Left ventricle myocardium inferior (tissue), 1 donor: ENCODE measurements at regions not wholly inside any gene's neighbourhood (a gene's known extent, or its start where the extent isn't known, plus 50 kb on each side); places are given as distances from the start of the nearest gene placed in this dataset.

Source experiments
- DNase-seq: peaks from one replicate; pipeline ENCODE4 v3.0.0-alpha.2; 2020
- H3K27ac ChIP-seq: fragments of 200-600 bp; replicated peaks from 2 replicates; pipeline ENCODE4 v1.8.0; 2021
- H3K27me3 ChIP-seq: fragments of 200-600 bp; 2 replicates; pipeline ENCODE4 v1.8.0; 2021; ENCODE audit warnings: low read depth
- H3K36me3 ChIP-seq: fragments of 200-600 bp; 2 replicates; pipeline ENCODE4 v1.8.0; 2021
- H3K4me1 ChIP-seq: fragments of 200-600 bp; 2 replicates; pipeline ENCODE4 v1.8.0; 2021
- H3K4me3 ChIP-seq: fragments of 200-600 bp; 2 replicates; pipeline ENCODE4 v1.8.0; 2021; ENCODE audit warnings: mild to moderate bottlenecking, moderate library complexity
- H3K9me3 ChIP-seq: fragments of 200-600 bp; replicated peaks from 2 replicates; pipeline ENCODE4 v1.8.0; 2021
- CTCF ChIP-seq: fragments of 200-600 bp; IDR thresholded peaks from 2 replicates; pipeline ENCODE4 v1.8.0; 2021; ENCODE audit warnings: antibody characterized with exemption, mild to moderate bottlenecking, borderline replicate concordance
- intact Hi-C: fragments of 100-400 bp; cut with micrococcal nuclease; formaldehyde crosslinking; loops from one replicate; pipeline ENCODE4 v1.11.0; 2022
- donor health status: DM: no; HTN: yes; CAD: no; lungs with severe emphysema.

DNA sequence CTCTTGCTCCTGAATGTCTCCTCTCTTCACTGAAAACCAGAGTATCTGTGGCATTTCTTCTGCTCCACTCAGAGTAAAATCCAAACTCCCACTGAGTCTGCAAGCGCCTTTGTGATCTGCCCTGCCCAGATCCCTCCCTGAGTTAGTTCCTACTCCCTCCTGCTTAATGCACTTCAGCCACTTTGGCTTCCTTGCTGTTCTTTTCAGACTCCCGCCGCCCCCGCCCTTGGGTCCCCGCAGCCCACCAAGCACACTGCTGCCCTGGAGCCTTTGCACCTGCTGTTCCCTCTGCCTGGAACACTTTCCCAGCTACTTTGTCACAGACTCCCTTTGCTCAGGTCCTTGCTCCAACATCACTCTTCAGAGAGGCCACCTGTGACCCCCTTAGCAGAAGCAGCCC, 127.2 kb upstream of the SLC25A48 start:
- Histone ChIP-seq H3K9me3 (no peaks in the 10 kb centered on the region), H3K4me1 (no peaks in the 10 kb centered on the region), H3K27me3 (peaks cover 8% of the 10 kb centered on the region), H3K36me3 (no peaks in the 10 kb centered on the region), H3K27ac (no peak overlapping the region), H3K4me3 (no peak overlapping the region)
- no peak for TF ChIP-seq CTCF
- no peak for DNase-seq
- intact Hi-C loops = no loop called here

GRCh38 chr5:135706893-135707292, 127.6 kb upstream of the SLC25A48 start:
- Histone ChIP-seq H3K27ac (no peak overlapping the region), H3K4me1 (no peaks in the 10 kb centered on the region), H3K36me3 (no peaks in the 10 kb centered on the region), H3K4me3 (no peak overlapping the region), H3K9me3 (no peaks in the 10 kb centered on the region), H3K27me3 (peaks cover 7% of the 10 kb centered on the region)
- intact Hi-C loops = no loop called here
- TF ChIP-seq CTCF = no peak
- no peak for DNase-seq

GRCh38 chr5:135706474-135706873, 127.7 kb upstream of the CXCL14 start:
- intact Hi-C loops = no loop called here
- H3K36me3 ChIP-seq = no peaks in the 10 kb centered on the region
- no peaks in the 10 kb centered on the region for H3K4me1 ChIP-seq
- H3K27me3 ChIP-seq = peaks cover 7% of the 10 kb centered on the region
- no peak for DNase-seq
- no peaks in the 10 kb centered on the region for H3K9me3 ChIP-seq
- no peak for TF ChIP-seq CTCF
- H3K27ac ChIP-seq = no peak overlapping the region
- H3K4me3 ChIP-seq = no peak overlapping the region

DNA sequence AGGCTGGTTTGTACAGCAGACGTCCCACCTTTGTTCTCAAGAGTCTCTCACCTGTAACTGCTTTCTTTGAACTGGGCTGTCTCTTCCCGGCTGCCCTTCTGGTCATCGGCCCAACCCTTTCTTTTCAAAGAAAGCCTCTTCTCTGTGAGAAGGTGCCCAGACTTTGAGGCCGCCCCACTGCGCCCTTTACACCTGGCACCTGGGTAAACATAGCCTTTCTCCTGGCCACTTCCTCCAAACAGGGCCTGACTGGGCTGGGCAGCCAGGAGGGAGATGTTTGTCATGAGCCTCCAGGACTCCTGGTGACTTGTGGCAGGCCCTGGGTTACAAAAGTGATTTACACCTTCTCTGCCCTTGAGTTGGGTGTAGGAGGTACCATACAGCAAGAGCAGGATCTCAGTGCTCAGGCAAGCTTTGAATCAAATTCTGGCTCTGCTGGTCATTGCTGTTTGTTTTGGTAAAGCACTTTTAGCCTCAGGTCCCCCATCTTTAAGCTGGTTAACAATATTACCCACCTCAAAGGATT, 127.2 kb upstream of the CXCL14 start:
- DNase-seq = no peak

GRCh38 chr5:135705141-135705631, 126.4 kb upstream of the CXCL14 start:
- Histone ChIP-seq H3K9me3 (no peaks in the 10 kb centered on the region), H3K4me3 (no peak overlapping the region), H3K4me1 (no peaks in the 10 kb centered on the region), H3K27ac (no peak overlapping the region), H3K27me3 (peaks cover 7% of the 10 kb centered on the region), H3K36me3 (no peaks in the 10 kb centered on the region)
- intact Hi-C loops = no loop called here
- TF ChIP-seq CTCF = no peak
- no peak for DNase-seq

More for the DNA sequence above, 127.2 kb upstream of the CXCL14 start:
- Histone ChIP-seq H3K27me3 (peaks cover 7% of the 10 kb centered on the region), H3K4me3 (no peak overlapping the region), H3K4me1 (no peaks in the 10 kb centered on the region), H3K36me3 (no peaks in the 10 kb centered on the region), H3K9me3 (no peaks in the 10 kb centered on the region), H3K27ac (no peak overlapping the region)
- TF ChIP-seq CTCF = no peak
- intact Hi-C loops = no loop called here
